HG02938 (cell line): ENCODE measurements at regions not wholly inside any gene's neighbourhood (a gene's known extent, or its start where the extent isn't known, plus 50 kb on each side); places are given as distances from the start of the nearest gene placed in this dataset.
A peak's percentile ranks its signal among the peaks of the same experiment; 100 is the strongest.

ENCODE experiments used
- ATAC-seq: cut with Tn5 transposase; IDR thresholded peaks from one replicate; pipeline ENCODE4 v1.9.1; 2021; ENCODE audit warnings: mild to moderate bottlenecking, moderate library complexity; ENCODE audit not compliant: unreplicated experiment

DNA sequence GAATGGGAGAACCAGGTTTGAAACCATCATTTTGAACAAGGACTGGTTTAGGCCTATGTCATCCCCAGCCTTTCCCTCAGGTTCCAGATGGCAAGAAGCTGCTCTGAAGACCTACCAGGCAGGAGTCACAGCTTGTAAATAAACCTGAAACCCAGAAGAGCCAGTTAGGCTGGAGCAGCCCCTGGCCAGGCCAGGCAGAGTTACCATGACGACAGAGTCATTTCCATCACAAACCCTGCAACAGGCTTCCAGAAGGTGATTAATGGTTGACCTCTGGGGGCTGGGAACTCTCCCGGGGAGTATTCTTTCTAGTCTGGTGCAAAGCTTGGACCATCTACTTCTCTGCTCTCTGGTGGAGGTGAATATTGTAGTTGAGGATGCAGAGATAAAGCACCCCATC is 164.1 kb upstream of the NCAM1 start:
- no peak for ATAC-seq

DNA sequence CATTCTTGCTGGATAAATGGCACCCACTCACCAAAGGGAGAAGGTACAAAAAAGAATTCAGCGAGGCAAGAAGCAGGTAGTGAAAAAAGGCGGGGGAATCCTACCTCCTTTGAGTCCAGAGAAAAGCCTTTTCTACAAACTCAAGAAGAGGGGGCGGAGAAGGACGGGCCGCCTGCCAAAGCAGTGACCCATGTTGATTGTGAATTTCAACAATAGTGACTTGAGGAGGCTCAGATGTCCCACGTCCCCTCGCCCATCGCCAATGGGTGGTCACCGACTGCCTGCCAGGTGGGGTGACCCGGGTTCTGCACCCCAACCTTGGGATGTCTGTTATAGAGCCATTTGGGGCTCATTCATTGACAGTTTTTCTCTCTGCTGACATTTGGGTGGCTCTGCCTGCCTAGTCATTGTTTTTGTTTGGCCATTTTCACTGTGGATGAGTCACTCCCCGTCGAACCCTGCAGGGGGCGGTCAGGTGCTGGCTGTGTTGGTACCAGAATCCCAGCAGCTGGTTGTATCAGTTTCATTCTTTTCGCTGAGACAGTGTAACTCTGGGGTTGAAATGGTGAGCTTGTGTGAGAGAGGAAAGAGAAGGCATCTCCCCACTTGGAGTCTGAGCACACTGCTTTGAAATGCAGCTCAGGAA is 163.4 kb upstream of the NCAM1 start:
- peak; percentile 74 for ATAC-seq

DNA sequence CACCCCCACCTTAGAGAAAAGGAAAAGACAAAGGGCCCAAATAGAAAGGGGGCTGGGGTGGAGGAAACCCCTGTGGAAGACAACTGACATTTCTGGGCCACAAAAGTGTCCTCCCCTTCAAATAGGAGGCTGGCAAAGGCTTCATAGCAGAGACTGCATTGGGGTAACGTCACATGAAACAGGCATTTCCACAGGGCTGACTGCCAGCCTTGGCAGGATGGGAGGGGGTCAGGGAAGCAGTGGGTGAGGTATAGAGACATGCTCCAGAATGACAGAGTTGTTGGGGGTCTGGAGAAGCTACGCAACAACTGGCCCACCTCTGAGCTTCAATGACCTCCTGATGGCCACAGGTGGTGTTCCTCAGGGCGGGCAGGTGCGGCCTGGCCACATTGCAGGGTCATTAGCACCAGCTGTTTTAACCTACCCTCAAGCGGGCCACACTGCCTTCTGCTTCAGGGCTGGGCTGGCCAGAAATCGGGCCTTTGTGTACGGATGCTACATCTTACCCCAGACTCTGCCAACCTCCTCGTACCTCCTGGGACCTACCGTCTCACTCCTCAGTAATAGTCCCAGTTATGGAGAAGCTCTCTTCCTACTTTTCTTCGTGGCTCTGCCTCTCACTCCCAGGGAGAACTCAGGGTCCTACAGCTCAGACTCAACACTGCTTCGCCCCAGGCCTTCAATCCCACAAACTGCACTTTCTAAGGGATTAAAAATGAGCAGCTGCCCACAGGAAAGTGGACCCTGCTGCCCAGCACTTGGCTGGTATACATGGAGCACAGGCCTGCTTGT is 160.0 kb upstream of the NCAM1 start:
- ATAC-seq, result no peak

DNA sequence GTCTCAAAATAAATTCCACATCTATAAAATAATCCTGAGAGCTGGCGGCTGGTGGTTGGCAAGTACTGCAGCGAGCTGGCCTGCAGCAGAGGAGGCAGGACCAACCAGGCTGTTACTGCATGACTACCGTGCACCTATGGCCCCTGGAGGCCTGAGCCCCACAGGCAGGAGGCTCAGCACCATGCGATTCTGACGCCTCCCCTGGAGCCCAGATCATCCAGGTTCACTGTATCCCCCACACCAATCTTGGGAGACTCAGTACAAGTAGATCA is 159.5 kb upstream of the NCAM1 start:
- ATAC-seq, result no peak

DNA sequence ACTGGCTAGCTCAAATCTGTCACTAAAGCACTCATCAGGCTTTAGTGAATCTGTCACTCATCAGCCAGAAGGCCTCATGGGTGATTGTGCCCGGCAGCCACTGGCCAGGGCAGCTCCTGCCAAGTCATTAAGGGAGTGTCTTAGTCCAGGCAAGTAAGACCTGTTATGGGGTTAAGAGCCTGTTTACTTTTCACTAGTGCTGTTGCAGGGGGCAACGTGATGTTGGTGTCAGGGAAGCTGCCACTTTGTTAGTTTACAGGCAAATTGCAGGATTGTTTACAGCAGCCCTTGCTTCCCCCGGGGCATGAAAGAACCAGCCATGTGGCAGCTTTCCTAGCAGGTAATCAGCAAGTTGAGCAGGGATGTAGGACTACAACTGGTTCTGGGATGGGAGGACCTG is 155.6 kb upstream of the NCAM1 start:
- no peak for ATAC-seq

DNA sequence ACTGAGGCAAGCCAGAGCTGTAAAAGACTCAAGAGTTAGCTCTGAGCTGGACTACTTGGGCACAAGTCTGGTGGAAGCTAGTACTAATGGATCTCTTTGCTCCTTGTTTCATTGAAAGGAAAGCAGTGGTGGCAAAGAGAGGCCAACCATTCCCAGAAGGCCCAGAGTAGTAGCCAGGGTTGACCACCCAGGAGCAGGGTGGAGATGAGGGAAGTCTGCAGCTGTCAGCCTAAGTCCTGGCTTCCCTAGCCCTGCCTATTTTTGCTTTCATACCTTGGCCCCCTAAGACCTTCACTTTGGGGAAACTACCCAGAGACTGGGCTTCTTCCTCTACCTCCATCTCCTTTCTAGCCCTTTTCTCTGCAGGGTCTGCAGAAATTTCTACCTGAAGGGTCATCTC is 155.0 kb upstream of the NCAM1 start:
- no peak for ATAC-seq

DNA sequence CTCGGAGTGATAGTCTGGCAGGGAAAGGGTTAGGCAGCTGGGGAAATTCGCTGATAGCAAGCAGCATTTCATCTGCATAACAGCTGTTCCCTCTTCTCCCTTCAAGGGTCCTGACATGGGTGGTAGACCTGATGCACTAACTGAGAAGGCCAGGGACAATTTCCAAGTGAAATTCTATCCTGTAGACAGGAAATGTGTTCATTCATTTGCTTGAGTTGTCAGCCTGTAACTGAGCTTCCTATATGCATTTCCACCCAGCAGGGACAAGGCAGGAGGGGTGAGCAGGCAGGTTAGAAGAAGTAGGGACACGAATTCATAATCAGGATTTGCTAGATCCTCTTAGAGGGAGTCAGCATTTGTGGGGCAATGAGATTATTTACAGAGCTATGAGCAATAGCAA is 154.3 kb upstream of the NCAM1 start:
- ATAC-seq, result no peak

DNA sequence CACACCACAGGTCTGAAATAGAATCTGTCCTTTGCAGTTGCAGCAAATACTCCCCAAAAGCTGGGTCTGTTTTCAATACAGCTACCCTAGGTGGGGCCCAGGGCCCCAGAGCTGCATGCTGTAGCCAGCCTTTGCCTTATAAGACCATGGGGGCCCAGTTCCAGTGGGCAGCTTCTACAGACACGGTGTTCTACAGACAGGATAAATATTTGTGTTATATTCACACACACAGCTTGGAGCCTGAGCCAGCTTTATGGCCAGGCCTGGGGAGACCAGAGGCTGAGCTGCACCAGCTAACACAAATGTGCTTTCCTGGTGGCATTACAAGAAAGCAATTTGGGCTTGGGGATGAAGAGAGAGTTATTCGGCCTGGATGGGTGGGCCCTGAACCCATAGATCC is 151.8 kb upstream of the NCAM1 start:
- no peak for ATAC-seq

DNA sequence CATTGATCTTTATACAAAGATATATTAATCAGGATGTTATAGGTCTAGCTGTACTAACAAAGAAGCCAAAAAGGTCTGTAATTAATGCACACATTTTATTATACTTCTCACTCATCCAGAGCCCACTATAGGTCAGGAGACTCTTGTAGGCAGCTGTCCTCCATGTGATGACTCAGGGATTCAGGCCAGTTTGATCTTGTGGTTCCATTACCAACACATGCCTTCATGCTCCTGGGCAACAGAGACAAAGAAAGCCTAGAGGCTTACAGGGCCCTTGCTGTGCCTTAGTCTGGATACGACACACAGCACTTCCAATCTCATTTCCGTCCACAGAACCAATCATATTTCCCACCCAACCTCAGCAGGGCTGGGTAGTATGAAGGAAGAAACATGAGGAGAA is 150.3 kb upstream of the NCAM1 start:
- no peak for ATAC-seq

DNA sequence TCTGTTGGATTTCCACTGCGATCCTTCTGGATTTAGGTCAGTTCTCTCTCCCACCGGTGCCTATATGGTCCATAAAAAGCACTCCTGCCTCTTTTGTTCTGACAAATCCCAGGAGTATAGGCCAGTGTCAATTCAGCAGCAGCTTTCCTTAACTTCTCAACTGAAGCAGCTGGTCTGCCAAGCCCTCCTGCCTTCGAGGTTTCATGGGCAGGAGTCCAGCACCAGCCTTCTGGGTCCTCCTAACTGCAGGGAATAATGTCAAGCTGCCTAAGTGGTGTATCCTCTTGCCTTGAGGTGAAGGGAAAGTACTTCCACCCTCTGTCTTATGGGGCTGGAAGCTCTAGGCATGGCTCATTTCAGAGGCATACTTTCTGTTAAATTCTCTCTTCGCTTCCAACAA is 149.4 kb upstream of the NCAM1 start:
- ATAC-seq, result no peak

DNA sequence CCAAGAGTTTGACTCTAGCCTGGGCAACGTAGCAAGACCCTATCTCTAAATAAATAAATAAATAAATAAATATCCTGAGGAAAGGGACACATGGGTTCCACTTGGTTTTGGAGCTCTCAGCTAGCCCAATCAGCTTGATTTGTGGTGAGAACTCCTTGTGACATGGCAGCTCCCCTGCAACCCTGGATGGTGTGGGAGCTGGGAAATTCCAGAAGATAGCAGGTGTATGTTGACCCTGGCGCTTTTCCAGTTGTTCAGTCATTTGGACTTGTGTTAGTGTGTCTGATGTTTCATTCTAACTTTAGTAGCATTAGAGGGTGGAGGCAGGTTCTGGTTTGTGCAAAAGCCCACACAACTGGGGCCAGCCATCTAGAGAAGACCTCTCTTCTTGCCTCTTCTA is 148.5 kb upstream of the NCAM1 start:
- ATAC-seq, result no peak

DNA sequence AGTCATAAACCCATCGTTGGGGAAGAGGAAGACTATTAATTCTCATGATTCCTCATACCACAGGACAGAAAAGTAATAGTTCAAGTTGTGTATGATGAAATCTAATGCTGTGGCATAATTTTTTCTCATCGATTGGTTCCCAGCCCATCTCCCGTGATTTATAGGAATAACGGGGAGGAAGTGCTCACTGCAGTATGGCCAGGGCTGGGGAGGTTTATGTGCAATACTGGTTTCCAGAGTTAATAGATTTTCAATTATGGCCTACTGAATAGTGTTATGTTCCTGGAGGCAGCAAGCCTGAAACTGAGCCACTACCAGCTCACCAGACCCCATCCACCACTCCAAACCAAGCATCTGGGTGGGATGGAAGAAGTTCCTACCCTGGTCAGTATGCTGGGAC is 147.1 kb upstream of the NCAM1 start:
- no peak for ATAC-seq

DNA sequence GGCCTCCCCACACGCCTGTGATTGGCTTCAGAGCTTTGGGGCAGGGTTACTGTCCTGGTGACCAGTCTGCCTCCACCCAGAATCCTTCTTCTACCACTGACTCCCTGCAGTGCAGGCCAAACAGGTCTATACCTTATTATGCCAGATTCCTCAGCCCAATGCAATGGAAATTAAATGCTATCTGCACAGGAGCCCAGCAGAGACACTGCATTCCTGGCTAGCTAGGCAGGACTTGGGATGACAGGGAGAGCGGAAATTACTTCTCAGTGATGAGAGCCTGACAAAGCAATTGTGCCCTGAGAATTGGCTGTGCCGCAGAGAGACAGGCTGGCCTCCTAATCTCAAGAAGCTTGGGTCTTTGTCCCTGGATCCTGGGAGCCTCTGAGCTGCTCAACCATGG is 143.8 kb upstream of the NCAM1 start:
- ATAC-seq, result no peak

DNA sequence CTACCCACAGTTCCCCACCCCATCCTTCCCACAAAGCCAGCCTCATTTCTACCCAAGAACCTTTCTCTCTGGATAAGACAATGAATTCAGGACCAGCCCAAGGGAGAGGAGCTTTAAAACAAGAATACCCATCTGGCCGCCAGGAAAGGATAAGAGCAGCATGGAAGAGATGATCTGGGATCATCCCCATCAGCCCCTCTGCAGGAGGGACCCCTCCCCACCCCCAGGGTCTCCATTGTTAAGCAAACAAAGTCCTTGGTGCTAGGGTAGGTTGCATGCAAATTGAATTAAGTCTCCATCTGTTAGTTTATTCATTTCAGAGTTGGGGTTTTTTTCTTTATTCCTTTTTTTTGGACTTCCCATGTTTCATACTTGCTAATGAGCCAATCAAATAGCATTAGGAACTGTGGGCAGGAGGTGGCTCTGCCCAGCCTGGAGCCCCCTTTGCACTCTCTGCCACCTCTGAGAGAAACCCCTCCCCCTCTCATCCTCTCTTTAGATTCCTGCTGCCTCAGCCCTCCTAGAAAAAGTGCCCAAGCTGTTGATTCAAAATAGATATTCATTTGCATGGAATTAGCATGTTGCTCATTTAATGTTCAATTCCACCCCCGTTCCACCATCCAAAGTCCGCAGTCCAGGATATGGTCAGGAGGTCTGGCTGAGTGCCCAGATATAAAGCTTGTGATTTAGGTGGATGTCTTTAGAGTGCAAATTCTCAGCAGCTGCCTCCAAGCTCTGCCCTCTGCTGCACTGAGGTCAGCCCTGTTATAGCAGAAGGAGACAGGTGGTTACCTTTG is 138.5 kb upstream of the NCAM1 start:
- no peak for ATAC-seq

DNA sequence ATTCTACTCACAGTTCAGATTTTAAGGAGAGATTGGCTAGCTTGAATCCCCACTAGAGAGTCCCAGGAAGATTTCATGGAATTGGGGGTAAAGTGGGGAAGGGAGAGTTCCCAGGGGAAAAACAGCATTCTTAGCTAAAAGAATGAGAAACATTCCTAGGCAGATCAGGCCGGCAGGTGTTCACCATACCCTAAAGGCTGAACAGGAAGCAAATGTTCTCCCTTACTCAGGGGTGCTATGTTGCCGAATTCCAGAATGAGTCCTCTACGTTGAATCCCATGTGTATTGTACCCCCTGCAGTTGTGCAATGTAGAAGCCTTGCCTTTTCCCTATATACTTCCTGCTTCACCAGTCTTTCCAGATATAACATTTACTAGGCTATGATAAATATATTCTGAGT is 135.2 kb upstream of the NCAM1 start:
- no peak for ATAC-seq

DNA sequence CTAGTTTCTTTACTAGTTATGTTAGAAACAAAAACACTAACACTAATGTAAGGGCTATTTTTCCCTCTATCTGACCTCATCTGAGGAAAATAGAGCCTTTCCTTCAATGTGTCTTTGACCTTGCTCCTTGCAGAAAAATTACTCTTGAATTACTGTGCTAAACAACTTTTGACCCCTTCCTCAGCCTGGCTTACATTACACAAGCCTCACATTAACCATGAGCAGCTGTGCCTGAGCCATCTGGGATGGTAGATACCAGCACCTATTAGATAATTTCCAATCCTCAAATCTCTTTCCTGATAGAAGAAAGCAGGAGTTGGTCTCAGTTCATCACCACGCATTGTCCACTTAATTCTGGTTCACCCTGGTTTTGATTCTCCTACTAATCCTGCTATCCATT is 134.4 kb upstream of the NCAM1 start:
- ATAC-seq, result no peak

DNA sequence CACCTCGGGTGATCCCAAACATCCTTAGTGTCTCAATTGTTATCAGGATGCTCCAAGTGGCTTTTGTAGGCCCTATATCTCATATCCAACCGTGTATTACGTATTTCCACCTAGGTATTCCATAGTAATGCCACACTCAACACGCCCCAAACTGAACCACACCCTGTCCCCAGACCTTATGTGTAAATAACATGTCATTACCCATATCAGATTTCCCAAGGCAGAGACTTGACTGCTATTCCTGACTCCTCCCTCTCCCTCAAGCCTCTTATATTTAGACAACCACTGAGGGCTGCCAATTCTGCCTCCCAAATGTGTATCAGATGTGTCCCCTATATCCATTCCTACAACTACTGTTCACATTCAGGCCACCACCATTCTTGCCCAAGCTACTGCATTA is 132.8 kb upstream of the NCAM1 start:
- ATAC-seq, result no peak

DNA sequence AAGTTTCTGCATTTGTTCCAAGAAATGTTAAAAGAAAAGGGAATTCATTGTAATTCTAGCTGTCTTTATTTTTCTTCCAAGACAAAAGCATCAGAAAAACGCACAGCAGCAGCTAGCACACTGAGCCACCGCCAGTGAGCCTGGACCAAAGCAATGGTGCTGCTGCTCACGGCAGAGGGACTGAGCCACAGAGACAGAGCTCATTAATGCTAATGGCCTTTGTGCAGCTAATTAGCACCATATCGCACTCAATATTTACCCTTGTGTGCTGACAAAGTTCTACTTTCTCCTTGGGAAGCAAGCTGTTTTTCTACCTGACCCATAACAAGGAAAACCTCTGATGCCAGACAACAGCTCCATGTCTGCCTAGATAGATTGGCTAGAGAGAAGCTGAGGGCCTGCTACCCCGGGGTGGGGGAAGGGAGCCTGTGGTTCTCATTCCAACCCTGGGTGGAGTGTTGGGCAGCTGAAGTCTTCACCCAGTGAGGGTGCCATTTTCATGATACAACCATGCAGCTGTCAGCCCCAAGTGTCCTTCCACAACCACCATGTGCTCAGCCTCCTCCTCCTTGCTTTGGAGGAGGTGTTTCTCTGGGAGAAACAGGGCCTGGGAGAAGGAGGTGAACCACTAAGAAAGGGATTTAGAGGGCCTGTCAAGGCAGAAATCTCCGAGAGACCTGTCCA is 131.1 kb upstream of the NCAM1 start:
- no peak for ATAC-seq

DNA sequence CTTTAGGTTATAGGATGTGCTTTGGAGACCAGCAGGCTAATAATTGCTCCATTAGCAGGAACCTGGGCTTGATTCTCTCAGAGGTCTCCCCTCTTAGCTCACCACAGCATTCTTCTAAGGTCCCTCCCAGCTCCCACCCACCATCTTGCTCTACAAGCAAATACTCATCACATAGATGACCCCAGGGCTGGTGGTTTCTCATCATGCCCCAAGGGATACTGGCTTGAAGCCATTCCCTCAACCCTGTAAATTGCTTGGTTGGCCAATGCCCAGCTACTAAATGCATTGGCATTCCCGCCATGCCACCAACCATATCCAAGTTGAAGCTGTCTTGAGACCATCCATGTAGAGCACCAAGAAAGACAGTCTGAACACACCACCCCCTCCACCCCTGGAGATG is 130.2 kb upstream of the NCAM1 start:
- ATAC-seq, result no peak

DNA sequence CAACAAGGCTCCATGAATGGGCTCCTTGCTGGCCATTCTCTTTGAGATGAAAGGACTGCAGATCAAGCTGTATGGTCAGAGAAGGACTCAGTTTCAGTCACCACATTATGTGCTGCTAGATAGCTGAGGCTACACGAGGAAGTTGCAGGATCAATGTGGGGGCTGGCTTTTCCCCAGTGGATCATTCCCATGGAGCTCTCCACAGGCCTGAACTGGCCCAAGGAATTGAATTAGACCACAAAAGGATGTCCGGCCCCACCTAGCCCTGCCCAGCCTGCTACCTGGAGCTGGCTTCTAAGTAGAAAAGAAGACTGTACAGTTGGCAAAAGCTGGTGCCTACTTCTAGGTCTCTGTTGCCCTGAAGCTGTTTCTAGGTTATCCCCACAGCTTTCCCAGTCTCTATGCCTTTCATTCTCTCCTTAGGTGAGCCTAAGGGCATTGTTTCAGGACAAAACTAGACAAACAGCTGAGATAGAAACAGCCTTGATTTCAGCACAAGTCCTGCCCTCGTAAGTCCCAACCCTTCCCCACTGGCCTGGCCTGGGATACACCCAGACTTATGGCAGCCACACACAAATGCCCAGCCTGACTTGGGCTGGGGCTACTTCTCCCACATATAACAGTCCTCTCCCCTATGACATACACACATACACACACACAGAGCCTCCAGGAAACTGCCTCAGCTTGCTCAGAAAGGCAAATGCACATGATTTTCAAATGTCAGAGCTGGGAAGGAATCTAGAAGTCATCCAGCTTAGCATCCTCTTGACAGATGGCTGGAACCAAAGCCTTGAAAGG is 129.1 kb upstream of the NCAM1 start:
- no peak for ATAC-seq

DNA sequence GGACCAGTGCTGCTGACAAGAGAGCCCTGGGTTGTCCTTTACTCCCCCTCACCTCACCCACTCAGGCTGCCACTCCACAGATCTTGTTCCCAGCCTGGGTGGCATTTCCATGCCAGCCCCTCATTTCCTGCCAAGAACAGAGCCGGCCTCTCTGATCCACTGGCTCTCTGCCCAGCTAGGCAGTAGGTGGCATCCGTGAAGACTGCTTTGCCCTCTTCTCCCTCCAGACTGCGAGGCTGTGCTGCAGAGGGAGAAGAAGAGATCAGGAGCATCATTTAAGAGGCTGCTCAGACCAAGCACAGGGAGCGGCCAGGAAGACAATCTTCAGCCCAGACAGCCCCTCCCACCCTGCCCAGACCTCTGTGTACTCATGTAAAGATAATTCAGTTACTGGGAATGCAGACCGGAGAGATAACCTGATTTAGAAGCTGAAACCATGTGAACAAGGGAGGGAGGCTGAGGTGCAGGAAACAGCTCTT is 126.9 kb upstream of the NCAM1 start:
- no peak for ATAC-seq
